Natural killer cell treated with Interleukin-12 subunit alpha and Interleukin-12 subunit beta and Interleukin-15 and Interleukin-18, amount 100 ng/mL, for 72 hours (primary cell): ENCODE measurements at regions not wholly inside any gene's neighbourhood (a gene's known extent, or its start where the extent isn't known, plus 50 kb on each side); places are given as distances from the start of the nearest gene placed in this dataset.

Experiments
- ATAC-seq, 2 donors: fragments of 150-1000 bp; cut with Tn5 transposase in 1 of 2; sonication (Bioruptor Pico), chemical (Tn5 transposase) in 1 of 2; 2 replicates each; pipeline ENCODE4 v1.10.0; 2021
- DNase-seq: peaks from one replicate; pipeline ENCODE4 v3.0.0; 2022; ENCODE audit warnings: low spot score
- H3K27ac Mint-ChIP-seq, 2 donors: 1 replicate in 1 of 2; 2 replicates in 1 of 2; pipeline ENCODE4 v1.8.0; 2022; ENCODE audit warnings: mixed read lengths in 2 of 2, mild to moderate bottlenecking in 1 of 2, moderate library complexity in 1 of 2
- H3K27me3 Mint-ChIP-seq, 2 donors: 1 replicate in 1 of 2; 2 replicates in 1 of 2; pipeline ENCODE4 v1.8.0; 2022; ENCODE audit warnings: mixed read lengths in 2 of 2
- H3K36me3 Mint-ChIP-seq: one replicate; pipeline ENCODE4 v1.8.0; 2022; ENCODE audit warnings: mixed read lengths
- H3K4me1 Mint-ChIP-seq, 2 donors: 1 replicate in 1 of 2; 2 replicates in 1 of 2; pipeline ENCODE4 v1.8.0; 2022; ENCODE audit warnings: low read depth in 2 of 2, mixed read lengths in 2 of 2, mild to moderate bottlenecking in 1 of 2
- H3K4me3 Mint-ChIP-seq: one replicate; pipeline ENCODE4 v1.8.0; 2022; ENCODE audit warnings: mixed read lengths
- H3K9me3 Mint-ChIP-seq: 2 replicates; pipeline ENCODE4 v1.8.0; 2022; ENCODE audit warnings: mixed read lengths

- H3K36me3 Mint-ChIP-seq = peaks cover 8% of the 10 kb centered on the region
- H3K27ac Mint-ChIP-seq = no peak overlapping the region
- peaks cover 6% of the 10 kb centered on the region for H3K9me3 Mint-ChIP-seq
- H3K27me3 Mint-ChIP-seq = no peaks in the 10 kb centered on the region
- DNase-seq = no peak
- ATAC-seq = no peak
- no peak overlapping the region for H3K4me3 Mint-ChIP-seq
- no peaks in the 10 kb centered on the region for H3K4me1 Mint-ChIP-seq
These were observed 275.4 kb upstream of the ROBO1 start for GRCh38 chr3:80043226-80043625.

- Mint-ChIP-seq H3K36me3 (no peaks in the 10 kb centered on the region), H3K27ac (no peak overlapping the region), H3K9me3 (peaks cover 17% of the 10 kb centered on the region), H3K27me3 (no peaks in the 10 kb centered on the region), H3K4me1 (no peaks in the 10 kb centered on the region), H3K4me3 (no peak overlapping the region)
- ATAC-seq (no peak), DNase-seq (no peak)
These were observed 272.3 kb upstream of the ROBO1 start for GRCh38 chr3:80040067-80040466.

GRCh38 chr3:80036176-80036575 lies 268.4 kb upstream of the ROBO1 start:
- DNase-seq (no peak), ATAC-seq (no peak)
- Mint-ChIP-seq H3K4me1 (no peaks in the 10 kb centered on the region), H3K27me3 (no peaks in the 10 kb centered on the region), H3K4me3 (no peak overlapping the region), H3K36me3 (no peaks in the 10 kb centered on the region), H3K9me3 (peaks cover 18% of the 10 kb centered on the region), H3K27ac (no peak overlapping the region)

GRCh38 chr3:80035021-80035420 lies 267.2 kb upstream of the ROBO1 start:
- no peak overlapping the region for H3K27ac Mint-ChIP-seq
- peaks cover 18% of the 10 kb centered on the region for H3K9me3 Mint-ChIP-seq
- no peaks in the 10 kb centered on the region for H3K36me3 Mint-ChIP-seq
- no peak overlapping the region for H3K4me3 Mint-ChIP-seq
- DNase-seq = no peak
- H3K27me3 Mint-ChIP-seq = no peaks in the 10 kb centered on the region
- H3K4me1 Mint-ChIP-seq = no peaks in the 10 kb centered on the region
- ATAC-seq = no peak

GRCh38 chr3:80023010-80023409 lies 255.2 kb upstream of the ROBO1 start:
- H3K27ac Mint-ChIP-seq = no peak overlapping the region
- H3K4me3 Mint-ChIP-seq = no peak overlapping the region
- no peaks in the 10 kb centered on the region for H3K27me3 Mint-ChIP-seq
- H3K4me1 Mint-ChIP-seq = no peaks in the 10 kb centered on the region
- no peak for ATAC-seq
- no peak for DNase-seq
- H3K9me3 Mint-ChIP-seq = peaks cover 8% of the 10 kb centered on the region
- H3K36me3 Mint-ChIP-seq = no peaks in the 10 kb centered on the region

- ATAC-seq (no peak), DNase-seq (no peak)
- Mint-ChIP-seq H3K4me1 (no peaks in the 10 kb centered on the region), H3K27ac (no peak overlapping the region), H3K27me3 (no peaks in the 10 kb centered on the region), H3K36me3 (no peaks in the 10 kb centered on the region), H3K9me3 (peaks cover 12% of the 10 kb centered on the region), H3K4me3 (no peak overlapping the region)
These were observed 250.6 kb upstream of the ROBO1 start for GRCh38 chr3:80018375-80018774.

GRCh38 chr3:80017369-80017768 lies 249.6 kb upstream of the ROBO1 start:
- peaks cover 13% of the 10 kb centered on the region for H3K9me3 Mint-ChIP-seq
- no peak overlapping the region for H3K4me3 Mint-ChIP-seq
- H3K4me1 Mint-ChIP-seq = no peaks in the 10 kb centered on the region
- H3K36me3 Mint-ChIP-seq = no peaks in the 10 kb centered on the region
- DNase-seq (no peak), ATAC-seq (no peak)
- H3K27ac Mint-ChIP-seq = no peak overlapping the region
- no peaks in the 10 kb centered on the region for H3K27me3 Mint-ChIP-seq

- Mint-ChIP-seq H3K4me1 (no peaks in the 10 kb centered on the region), H3K4me3 (no peak overlapping the region), H3K27me3 (no peaks in the 10 kb centered on the region), H3K36me3 (no peaks in the 10 kb centered on the region), H3K27ac (no peak overlapping the region), H3K9me3 (peaks cover 7% of the 10 kb centered on the region)
- no peak for DNase-seq
- no peak for ATAC-seq
These were observed 246.8 kb upstream of the ROBO1 start for GRCh38 chr3:80014576-80014975.

- Mint-ChIP-seq H3K27ac (no peak overlapping the region), H3K27me3 (no peaks in the 10 kb centered on the region), H3K36me3 (no peaks in the 10 kb centered on the region), H3K4me1 (no peaks in the 10 kb centered on the region), H3K4me3 (no peak overlapping the region), H3K9me3 (peaks cover 24% of the 10 kb centered on the region)
- ATAC-seq (no peak), DNase-seq (no peak)
These were observed 242.3 kb upstream of the ROBO1 start for GRCh38 chr3:80010021-80010571.

GRCh38 chr3:80007522-80007921 lies 239.7 kb upstream of the ROBO1 start:
- no peak overlapping the region for H3K4me3 Mint-ChIP-seq
- H3K27me3 Mint-ChIP-seq = no peaks in the 10 kb centered on the region
- no peaks in the 10 kb centered on the region for H3K4me1 Mint-ChIP-seq
- H3K9me3 Mint-ChIP-seq = peaks cover 24% of the 10 kb centered on the region
- no peak for ATAC-seq
- H3K27ac Mint-ChIP-seq = no peak overlapping the region
- DNase-seq = no peak
- no peaks in the 10 kb centered on the region for H3K36me3 Mint-ChIP-seq

GRCh38 chr3:80006315-80006714 lies 238.5 kb upstream of the ROBO1 start:
- H3K9me3 Mint-ChIP-seq = peaks cover 21% of the 10 kb centered on the region
- no peaks in the 10 kb centered on the region for H3K27me3 Mint-ChIP-seq
- H3K4me3 Mint-ChIP-seq = no peak overlapping the region
- no peak overlapping the region for H3K27ac Mint-ChIP-seq
- H3K36me3 Mint-ChIP-seq = no peaks in the 10 kb centered on the region
- no peak for ATAC-seq
- H3K4me1 Mint-ChIP-seq = no peaks in the 10 kb centered on the region
- no peak for DNase-seq

- no peak for ATAC-seq
- H3K27me3 Mint-ChIP-seq = no peaks in the 10 kb centered on the region
- no peak overlapping the region for H3K4me3 Mint-ChIP-seq
- no peaks in the 10 kb centered on the region for H3K4me1 Mint-ChIP-seq
- peaks cover 7% of the 10 kb centered on the region for H3K9me3 Mint-ChIP-seq
- no peak overlapping the region for H3K27ac Mint-ChIP-seq
- no peak for DNase-seq
- H3K36me3 Mint-ChIP-seq = peaks cover 5% of the 10 kb centered on the region
These were observed 232.2 kb upstream of the ROBO1 start for GRCh38 chr3:80000022-80000421.

GRCh38 chr3:79994397-79994796 lies 226.6 kb upstream of the ROBO1 start:
- peaks cover 17% of the 10 kb centered on the region for H3K9me3 Mint-ChIP-seq
- no peak for DNase-seq
- no peak overlapping the region for H3K27ac Mint-ChIP-seq
- no peak for ATAC-seq
- no peaks in the 10 kb centered on the region for H3K27me3 Mint-ChIP-seq
- no peak overlapping the region for H3K4me3 Mint-ChIP-seq
- H3K4me1 Mint-ChIP-seq = no peaks in the 10 kb centered on the region
- H3K36me3 Mint-ChIP-seq = peaks cover 12% of the 10 kb centered on the region

- Mint-ChIP-seq H3K36me3 (peaks cover 6% of the 10 kb centered on the region), H3K4me3 (no peak overlapping the region), H3K27me3 (no peaks in the 10 kb centered on the region), H3K9me3 (peaks cover 12% of the 10 kb centered on the region), H3K4me1 (no peaks in the 10 kb centered on the region), H3K27ac (no peak overlapping the region)
- ATAC-seq (no peak), DNase-seq (no peak)
These were observed 218.5 kb upstream of the ROBO1 start for GRCh38 chr3:79986338-79986737.

- no peak for ATAC-seq
- Mint-ChIP-seq H3K36me3 (peaks cover 6% of the 10 kb centered on the region), H3K9me3 (peaks cover 12% of the 10 kb centered on the region), H3K4me1 (no peaks in the 10 kb centered on the region), H3K27ac (no peak overlapping the region), H3K4me3 (no peak overlapping the region), H3K27me3 (no peaks in the 10 kb centered on the region)
- no peak for DNase-seq
These were observed 218.0 kb upstream of the ROBO1 start for GRCh38 chr3:79985816-79986215.
